ENCODE measurements at regions not wholly inside any gene's neighbourhood (a gene's known extent, or its start where the extent isn't known, plus 50 kb on each side); places are given as distances from the start of the nearest gene placed in this dataset.
A peak's percentile ranks its signal among the peaks of the same experiment; 100 is the strongest.

- TF ChIP-seq EP300 (IDR thresholded peaks at IDR 0.05; ENCODE audit: borderline replicate concordance), result no peak
- TF ChIP-seq EGR1 (IDR thresholded peaks at IDR 0.05), result no peak
- peak; percentile 79 for TF ChIP-seq REST (IDR thresholded peaks at IDR 0.05; ENCODE audit: low read depth)
- TF ChIP-seq TAF1 (IDR thresholded peaks at IDR 0.05; ENCODE audit: low read depth), result no peak
- no peak for TF ChIP-seq CEBPB (IDR thresholded peaks at IDR 0.05)
- TF ChIP-seq YY1 (IDR thresholded peaks at IDR 0.05; ENCODE audit: low read depth), result no peak
- no peak for TF ChIP-seq MAX (IDR thresholded peaks at IDR 0.05)
These were observed 279.5 kb upstream of the ASIC2 start for GRCh38 chr17:33572615-33573014.

Measured in Ishikawa (cell line).